Stimulated activated CD4-positive, alpha-beta T cell treated with anti-CD3 and anti-CD28 coated beads, TNF-alpha, amount 100 ng/mL, for 1 hour (primary cell): ENCODE measurements at regions not wholly inside any gene's neighbourhood (a gene's known extent, or its start where the extent isn't known, plus 50 kb on each side); places are given as distances from the start of the nearest gene placed in this dataset.
"Not testable (repeated sequence)": the region's sequence is repeated elsewhere in the genome, so short reads cannot be mapped to it uniquely, and the experiment has no call there.

Source experiments
- DNase-seq, 3 donors: peaks; one replicate each; pipeline ENCODE4 v3.0.0-alpha.2; 2020; ENCODE audit warnings: low read depth in 3 of 3, low spot score in 1 of 3

DNA sequence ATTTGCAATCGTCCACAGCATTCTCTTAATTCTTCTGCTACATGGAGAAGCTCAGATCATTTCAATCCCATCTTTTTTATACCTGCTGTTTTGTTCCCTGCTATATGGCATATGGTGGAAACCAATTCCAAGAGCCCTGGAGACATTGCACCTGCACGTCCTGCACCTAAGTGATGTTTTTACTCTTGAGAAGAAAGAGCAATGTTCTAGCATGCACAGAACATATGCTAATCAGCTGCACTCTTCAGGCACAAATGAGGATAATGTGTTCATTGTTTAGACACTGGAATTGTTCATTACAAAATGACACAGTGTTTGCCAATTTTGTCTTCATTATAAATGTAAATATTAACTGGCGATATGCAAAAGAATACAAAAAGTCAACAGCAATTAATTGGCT is 935.8 kb downstream of the TLE4 start:
- no peak for DNase-seq

DNA sequence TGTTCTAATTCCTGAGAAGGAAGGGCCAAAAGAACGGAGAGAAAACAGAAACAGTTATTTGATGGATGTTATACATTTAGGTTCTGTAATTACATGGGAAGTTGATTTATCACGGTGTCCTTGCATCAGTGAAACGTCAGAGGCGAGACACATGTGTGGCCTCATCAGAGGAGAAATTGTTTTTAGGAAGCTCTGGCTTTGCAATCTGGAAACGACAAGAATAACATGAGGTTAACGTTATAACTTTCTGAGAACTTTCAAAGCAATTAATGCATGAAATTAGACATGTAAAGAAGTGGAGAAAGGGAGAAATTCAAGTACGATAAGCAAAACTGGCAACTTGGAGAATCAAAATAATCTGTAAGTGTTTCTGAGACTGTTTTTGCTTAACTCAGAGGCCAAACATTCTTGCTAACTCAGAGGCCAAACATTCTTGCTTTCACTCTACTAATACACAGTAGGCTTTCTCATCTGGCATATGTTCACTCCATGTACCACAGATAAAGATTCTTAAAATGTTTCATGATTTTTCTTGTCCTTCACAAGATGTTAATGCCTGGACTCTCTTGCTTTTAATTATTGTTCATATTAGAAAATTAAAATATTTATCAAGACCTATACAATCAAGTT is 933.0 kb downstream of the TLE4 start:
- no peak for DNase-seq

DNA sequence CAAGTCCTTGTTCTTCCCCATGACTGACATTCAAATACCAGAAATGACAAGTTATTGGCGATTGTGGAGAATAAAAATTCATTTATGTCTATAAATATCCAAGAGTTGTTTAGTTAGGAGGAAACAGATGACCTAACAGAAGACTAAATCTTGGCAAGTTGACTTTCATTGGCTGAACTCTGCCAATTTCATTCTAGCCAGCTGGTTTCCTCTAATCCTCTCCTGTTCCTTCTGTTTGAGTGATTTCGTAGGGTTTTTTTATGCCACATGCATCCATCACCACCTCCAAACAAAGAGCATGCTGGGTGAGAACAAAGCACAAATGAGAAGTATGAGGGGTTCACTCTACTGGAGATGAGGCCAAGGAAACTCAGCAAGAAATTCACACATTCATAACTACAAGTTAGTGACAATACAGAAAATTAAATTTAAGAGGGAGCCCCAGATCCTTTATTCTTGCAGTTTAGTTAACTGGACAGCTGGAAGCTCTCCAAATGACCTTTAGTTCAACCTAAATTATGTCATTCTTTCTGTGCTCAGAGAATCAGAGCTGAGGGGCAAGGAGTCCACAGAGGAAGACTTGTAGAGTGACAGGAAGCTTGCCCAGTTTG is 932.0 kb downstream of the TLE4 start:
- DNase-seq, result no peak

DNA sequence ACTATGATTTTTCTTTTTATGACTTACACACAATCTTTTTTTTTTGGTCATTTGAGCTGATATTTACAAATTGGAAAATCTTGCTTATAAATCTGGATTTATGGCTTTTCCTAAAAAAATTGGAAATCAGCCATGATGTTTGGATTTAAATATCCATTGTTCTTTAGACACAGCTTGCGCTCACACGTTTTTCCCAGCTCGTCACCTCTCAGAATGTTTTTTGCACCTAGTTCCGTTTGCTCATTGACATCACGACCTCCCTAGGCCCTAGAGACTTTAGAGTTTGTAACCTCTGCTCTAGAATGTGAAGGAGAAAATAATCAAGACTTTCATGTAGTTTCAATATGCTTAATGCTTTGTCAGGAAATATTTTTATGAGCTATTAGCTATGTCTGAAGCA is 930.5 kb downstream of the TLE4 start:
- DNase-seq, result no peak

DNA sequence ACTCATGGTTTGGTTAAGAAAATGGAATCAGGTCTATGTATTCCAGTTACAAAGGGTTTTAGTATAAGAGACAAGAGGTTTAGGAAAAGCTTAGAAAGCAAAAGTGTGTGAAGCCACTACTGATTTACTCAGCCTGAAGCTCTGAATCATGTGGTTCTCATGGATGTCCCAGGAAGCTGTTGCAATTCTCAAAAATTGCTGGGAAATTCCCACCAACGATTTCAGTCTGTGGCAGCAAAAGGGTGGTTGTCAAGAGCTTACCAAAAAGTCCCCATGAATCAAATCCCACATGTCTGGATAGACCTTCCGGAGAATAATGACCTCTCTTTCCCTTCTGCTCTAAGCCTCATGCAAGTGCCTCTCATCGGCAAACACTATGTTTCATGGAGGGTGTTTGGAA is 929.9 kb downstream of the TLE4 start:
- DNase-seq, result no peak

DNA sequence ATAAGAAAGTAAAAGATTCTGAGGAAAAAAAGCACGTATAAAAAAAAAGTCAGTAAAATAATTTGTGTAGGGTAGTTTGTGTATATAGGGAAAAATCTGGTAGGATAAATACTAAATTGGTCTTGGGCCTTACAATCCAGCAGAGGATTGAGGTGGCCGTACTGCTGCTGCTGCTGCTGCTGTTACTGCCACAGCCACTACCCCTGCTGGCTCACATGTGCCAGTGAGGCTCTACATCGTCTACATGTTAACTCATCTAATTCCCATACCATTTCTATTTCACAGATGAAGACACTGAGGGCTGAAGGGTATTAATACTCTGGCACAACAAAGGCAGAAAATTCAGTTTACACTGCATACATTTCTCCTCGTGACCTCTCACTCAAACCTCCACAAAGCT is 928.5 kb downstream of the TLE4 start:
- no peak for DNase-seq

DNA sequence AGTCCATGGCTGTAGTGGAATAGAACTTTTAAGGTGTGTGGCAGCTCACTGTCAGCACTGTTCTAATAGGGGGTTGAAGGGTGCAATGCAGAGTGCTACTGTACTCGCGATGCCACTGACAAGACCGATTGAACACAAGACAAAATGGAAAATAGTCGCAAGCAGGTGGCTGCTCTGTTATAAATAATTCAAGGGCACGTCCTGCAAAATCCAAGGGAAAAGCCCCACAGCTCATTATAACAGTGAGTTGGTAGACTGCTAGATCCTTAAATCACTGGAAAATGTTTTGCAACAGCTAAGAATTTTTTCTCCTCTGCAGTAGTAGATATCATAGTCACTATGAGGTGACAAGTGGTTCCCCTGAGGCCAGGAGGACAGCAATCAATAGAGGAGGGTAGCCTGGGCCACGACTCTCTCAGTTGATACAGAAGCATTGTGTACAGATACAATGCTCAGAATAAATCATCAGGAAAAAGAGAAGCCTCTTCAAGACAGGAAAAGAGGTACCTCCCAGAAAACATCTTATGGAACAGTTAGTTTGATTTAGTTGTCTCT is 926.3 kb downstream of the TLE4 start:
- no peak for DNase-seq

DNA sequence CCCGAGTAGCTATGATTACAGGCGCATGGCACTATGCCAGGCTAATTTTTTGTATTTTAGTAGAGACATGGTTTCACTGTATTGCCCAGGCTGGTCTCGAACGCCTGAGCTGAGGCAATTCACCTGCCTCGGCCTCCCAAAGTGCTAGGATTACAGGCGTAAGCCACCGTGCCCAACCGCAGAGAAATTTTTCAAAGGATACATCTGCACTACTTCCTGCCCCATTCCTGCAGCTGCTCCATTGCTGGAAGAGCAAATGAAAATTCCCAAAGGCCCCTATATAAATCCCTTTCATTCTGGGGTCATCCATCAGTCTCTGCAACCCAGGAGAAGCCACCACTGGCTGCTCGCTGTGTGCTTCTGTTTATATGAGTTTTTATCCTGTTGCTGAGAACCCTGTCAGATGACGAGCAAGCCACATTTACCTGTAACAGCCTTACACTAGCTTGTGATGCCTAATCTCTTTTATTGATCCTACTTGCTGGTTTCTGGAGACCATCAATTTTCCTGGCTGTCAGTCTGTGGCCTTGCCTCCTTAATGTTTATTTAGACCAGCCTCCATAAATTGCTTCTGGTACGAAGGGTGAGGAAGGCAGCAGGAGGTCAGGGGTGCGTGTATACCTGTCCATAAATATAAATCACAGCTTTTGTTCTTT is 925.3 kb downstream of the TLE4 start:
- no peak for DNase-seq

DNA sequence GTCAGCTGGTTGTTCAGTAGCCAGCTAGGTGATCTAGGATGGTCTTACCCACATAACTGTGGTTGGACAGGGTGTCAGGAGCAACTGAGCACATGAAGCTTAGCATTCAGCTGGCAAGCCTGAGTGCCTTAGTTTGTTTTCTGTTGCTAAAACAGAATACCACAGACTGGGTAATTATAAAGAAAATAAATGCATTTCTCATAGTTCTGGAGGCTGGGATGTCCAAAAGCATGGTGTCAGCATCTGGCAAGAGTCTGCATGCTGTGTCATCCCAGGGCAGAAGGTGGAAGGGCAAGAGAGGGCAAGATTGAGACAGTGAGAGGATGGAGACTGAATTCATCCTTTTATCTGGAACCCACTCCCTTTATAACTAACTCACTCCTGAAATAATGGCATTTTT is 921.5 kb downstream of the TLE4 start:
- no peak for DNase-seq

DNA sequence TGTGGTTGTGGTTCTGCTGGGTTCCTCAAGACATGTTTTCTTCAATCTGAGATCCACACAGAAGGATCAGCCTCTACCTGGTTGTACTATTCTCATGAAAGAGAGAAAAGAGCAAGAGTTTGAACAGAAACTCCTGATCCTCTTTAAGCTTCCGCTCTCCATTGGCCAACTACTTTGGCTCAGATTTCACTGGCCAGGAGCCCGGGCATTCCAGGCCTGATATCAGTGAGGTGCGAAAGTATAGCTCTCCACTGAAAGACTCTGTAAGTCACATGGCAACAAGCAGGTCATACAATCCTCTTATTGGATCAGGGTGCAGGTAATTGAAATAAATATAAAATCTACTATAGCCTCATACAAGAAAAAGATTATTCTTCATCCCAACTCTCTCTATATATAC is 920.5 kb downstream of the TLE4 start:
- no peak for DNase-seq

DNA sequence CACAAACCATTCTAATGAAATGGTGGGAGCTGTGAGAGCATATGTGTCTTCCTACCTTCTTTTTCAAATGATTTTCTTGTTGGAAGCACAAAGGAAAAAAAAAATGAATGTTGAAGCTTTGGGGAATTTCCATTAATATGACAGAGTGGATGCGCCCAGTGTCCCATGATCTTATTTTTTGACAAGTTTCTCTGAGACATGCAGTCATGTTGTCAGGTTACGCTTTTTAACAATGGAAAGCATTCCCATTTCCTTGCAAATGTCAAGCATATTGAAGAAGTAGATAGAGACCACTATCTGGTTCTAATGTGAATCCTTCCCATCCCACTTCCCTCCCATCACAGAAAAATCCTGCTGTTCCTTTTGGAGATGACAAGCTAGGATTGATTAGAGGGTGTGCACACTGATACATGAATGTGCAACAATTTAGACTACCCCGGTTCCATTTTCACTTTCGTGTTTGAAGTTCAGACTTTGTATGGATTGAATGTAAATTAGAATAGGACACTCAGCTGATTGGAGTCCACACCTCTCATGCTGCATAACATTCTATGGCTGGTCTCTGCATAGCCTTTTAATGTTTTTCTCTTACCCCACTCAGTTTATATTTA is 919.4 kb downstream of the TLE4 start:
- DNase-seq, result no peak

DNA sequence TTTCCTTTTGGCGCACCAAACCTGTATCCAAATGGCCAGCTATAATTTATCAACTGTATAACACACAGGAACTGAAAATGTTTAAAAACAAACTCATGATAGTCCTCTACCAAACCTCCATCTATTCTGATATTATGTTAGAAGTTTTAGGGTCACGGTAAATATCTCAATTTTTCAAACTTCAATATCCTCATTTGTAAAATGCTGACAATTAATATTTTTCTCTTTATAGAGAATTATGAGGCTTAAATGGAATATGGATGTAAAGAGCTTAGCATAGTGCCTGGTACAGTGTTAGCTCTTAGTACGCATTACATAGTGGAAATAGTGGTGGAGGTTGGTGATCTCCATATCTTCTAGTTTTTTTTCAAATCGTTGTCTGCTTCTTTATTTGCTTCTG is 917.6 kb downstream of the TLE4 start:
- DNase-seq, result no peak

DNA sequence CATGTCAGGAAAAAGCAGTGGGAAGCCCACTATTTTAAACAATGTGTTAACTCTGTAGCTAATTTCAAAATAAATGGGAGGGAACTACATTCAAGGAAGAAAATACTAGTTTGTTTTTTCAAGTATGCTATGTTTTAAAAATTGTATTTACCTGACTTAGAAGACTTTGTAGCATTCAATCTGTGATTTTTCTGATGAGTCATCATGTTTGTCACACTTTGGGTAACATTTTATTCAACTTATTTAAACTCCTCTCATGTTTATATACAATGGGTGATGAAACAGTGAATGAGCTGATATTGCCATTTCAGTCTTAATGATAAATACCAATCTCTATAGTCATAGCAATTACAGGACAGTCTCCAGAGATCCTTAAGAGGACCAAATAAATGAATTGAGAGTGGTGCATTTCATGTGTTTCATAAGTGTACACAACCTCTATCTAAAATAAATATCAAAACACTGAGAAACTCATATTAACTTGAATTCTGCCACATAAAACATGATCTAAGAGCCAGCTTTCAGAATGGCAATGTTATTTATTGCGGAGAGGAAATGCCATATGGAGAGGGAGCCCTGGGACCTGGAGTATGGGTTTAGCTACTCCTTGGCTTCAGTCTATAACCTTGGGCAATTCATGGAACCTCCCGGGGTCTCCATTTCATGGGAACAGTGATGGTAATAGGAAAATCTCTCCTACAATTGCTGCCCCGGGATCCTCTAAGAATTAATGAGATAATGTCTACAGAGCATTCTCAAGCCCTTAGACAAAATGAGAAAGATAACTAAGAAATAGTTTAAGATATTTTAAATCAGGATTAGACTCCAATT is 913.9 kb downstream of the TLE4 start:
- DNase-seq, result no peak

DNA sequence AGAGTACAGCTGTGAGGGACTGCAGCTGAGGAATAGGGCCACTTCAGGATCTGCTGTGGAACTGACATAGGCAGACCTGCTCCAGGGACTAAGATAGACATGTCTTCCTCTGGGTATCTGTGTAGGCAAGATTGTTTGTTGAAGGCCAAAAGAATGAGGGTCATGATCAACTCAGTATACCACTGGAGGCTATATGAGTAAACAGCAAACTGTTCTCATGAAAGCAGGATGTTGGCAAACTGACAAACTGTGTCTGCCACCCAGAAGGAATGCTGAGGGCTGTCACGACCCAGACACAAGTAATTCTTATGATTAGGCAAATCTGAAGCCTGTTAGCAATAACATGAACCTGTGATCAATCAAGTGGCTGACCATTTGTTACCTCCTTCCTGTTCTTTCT is 910.5 kb downstream of the TLE4 start:
- not testable (repeated sequence) for DNase-seq

DNA sequence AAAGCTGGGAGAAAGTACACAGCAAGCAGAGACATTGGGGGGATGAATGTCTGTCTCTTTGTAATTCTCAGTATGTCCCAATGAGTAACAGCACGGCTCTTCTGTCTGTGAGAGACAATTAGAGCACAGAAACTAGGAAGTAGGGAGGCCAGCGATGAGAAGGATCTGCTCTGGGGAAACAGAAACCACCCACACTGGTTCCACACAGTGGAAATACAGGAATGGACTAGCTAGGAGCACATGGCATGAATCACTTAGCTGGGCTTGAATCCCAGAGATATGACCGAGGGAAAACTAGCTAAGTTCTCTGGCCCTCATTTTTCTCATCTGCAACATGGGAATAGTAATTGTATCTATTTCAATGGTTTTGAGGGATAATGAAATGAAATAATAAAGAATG is 895.9 kb downstream of the TLE4 start:
- no peak for DNase-seq

DNA sequence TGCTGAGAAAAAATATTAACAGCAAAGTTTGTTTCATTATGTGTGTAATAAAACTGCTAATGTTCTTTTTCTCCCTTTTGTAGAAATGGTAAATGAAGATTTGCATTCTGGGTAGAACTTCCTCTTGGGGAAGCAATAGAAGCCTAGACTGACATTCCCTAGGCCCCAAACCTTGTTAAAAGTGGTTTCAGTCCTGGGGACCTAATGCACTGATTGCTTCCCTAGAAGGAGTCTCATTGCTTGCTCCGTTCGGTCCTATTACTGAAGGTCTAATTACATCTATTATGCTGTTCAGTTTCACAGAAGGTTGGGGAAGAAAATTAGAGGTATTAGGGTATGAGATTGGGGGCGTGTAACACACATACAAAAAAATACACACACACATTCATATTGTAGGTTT is 893.8 kb downstream of the TLE4 start:
- DNase-seq, result no peak

DNA sequence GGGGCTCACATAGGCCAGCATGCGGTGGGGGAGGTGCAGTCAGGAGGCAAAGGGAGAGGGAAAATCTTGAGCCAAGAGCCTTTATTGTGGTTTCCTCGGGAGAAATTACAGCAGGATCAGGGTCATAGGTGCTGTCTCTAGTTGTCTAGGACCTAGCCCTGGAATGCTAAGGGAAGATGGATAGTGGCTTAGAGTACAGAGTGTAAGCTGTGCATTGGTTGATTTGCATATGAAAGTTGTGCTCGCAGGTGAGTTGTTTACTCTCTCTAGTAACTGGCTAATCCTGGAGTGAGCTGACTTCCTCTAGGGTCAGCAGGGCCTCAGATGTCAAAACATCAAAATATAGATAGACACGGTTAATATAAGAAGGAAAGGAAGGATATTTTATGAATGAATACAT is 877.7 kb downstream of the TLE4 start:
- DNase-seq, result no peak

DNA sequence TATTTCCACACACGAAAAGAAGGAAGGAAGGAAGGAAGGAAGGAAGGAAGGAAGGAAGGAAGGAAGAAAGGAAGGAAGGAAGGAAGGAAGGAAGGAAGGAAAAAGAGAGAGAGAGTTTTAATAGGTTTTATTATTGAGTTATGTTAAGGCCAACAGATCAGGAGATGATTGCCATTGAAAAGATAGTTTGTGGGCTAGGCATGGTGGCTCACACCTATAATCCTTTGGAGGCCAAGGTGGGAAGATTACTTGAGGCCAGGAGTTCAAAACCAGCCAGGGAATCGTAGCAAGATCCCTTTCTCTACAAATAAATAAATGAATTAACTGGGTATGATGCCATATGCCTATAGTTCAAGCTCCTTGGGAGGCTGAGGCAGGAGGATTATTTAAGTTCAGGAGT is 877.2 kb downstream of the TLE4 start:
- DNase-seq, result no peak

DNA sequence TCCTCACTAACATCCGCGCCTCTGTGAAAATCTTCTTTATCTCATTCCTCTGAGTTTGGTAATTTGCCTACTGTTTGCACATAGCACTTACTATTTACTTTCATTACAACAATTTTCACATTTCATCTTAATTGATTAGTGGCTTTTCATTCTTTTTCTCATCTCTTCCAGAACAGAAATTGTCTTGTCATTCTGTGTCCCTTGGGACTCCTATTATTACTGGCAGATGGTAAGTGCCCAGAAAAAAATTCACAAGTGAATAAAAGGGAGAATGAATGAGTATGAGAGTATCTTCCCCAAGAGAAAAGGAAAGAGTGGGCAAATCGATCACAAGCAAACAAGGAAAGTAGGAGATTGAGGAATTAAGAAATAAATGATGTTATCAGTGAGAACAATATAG is 876.1 kb downstream of the TLE4 start:
- no peak for DNase-seq

DNA sequence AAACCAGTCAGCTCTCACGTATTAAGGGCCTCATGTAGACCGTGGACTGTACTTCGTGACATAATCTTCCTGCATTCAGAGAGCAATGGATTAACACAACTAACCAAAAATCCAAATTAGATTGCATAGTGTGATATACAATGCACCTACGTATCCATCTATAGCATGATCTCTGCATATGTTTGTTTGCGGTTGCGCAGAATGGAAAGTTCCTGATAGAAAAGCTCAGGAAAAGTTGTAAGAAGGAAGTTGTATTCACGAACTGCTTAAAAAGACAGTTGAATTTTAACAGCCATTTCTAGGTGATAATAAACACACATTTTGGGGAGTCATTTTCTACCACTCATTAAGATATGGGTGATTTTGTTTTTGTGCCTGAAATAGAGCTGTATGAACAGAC is 869.0 kb downstream of the TLE4 start:
- no peak for DNase-seq

DNA sequence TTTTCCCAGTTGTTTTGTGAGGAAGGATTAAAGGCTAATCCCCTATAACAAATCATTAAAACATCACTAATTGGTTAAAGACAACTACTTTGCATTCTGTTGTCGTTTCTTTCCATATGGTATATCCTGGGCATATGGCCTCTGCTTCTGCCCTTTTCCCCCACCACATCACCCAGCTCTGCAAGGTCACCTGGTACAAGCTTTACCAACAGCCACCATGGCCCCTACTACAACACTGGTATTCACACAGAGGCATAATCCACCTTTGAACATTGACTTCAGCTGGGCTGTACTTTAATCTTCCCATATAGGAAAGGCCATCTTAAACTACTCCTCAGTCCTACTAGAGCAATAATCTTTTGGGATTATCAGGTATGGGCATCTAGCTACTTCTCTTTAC is 866.1 kb downstream of the TLE4 start:
- no peak for DNase-seq
